Activated CD8-positive, alpha-beta T cell treated with anti-CD3 and anti-CD28 coated beads for 36 hours (primary cell): ENCODE measurements at regions not wholly inside any gene's neighbourhood (a gene's known extent, or its start where the extent isn't known, plus 50 kb on each side); places are given as distances from the start of the nearest gene placed in this dataset.
A peak's percentile ranks its signal among the peaks of the same experiment; 100 is the strongest.

Experiments used
- ATAC-seq: fragments of 200-7000 bp; cut with Tn5 transposase; one replicate; pipeline ENCODE4 v1.10.0; 2021; ENCODE audit warnings: mild to moderate bottlenecking, moderate library complexity
- CTCF ChIA-PET: fragments of 350-600 bp; sonication (Branson Sonifier 250); formaldehyde crosslinking; loops from one replicate; lab custom pipeline; 2021; ENCODE audit warnings: antibody characterized with exemption; lab: Charles Lee
- POLR2A ChIA-PET: fragments of 350-600 bp; sonication (Branson Sonifier 250); formaldehyde crosslinking; loops from one replicate; lab custom pipeline; 2021; ENCODE audit warnings: antibody characterized with exemption; lab: Charles Lee
- DNase-seq: peaks from one replicate; pipeline ENCODE4 v3.0.0-alpha.2; 2020
- H3K27ac Mint-ChIP-seq: one replicate; pipeline ENCODE4 v1.8.0; 2021; ENCODE audit warnings: mild to moderate bottlenecking, mixed read lengths
- H3K27me3 Mint-ChIP-seq: one replicate; pipeline ENCODE4 v1.8.0; 2021; ENCODE audit warnings: mixed read lengths
- H3K36me3 Mint-ChIP-seq: one replicate; pipeline ENCODE4 v1.8.0; 2021; ENCODE audit warnings: low read depth, mixed read lengths
- H3K4me1 Mint-ChIP-seq: one replicate; pipeline ENCODE4 v1.8.0; 2021; ENCODE audit warnings: low read depth, mixed read lengths
- H3K4me3 Mint-ChIP-seq: one replicate; pipeline ENCODE4 v1.8.0; 2021; ENCODE audit warnings: mild to moderate bottlenecking, moderate library complexity, mixed read lengths
- H3K9me3 Mint-ChIP-seq: one replicate; pipeline ENCODE4 v1.8.0; 2021; ENCODE audit warnings: mixed read lengths
- CTCF ChIP-seq: fragments of 200-600 bp; IDR thresholded peaks from one replicate; pipeline ENCODE4 v1.8.0; 2022; ENCODE audit warnings: antibody characterized with exemption, mild to moderate bottlenecking
- intact Hi-C: fragments of 100-400 bp; cut with micrococcal nuclease; formaldehyde crosslinking; loops from one replicate; pipeline ENCODE4 v1.10.0; 2022

GRCh38 chr4:11487139-11487538, 58.4 kb upstream of the HS3ST1 start:
- Mint-ChIP-seq H3K27me3 (no peaks in the 10 kb centered on the region), H3K9me3 (no peaks in the 10 kb centered on the region), H3K27ac (no peak overlapping the region), H3K36me3 (no peaks in the 10 kb centered on the region), H3K4me3 (no peak overlapping the region), H3K4me1 (peaks cover 28% of the 10 kb centered on the region)
- intact Hi-C loops = no loop called here
- ATAC-seq (peak; percentile 32), DNase-seq (no peak)
- no peak for TF ChIP-seq CTCF
- ChIA-PET POLR2A (no interaction called here), CTCF (no interaction called here)

DNA sequence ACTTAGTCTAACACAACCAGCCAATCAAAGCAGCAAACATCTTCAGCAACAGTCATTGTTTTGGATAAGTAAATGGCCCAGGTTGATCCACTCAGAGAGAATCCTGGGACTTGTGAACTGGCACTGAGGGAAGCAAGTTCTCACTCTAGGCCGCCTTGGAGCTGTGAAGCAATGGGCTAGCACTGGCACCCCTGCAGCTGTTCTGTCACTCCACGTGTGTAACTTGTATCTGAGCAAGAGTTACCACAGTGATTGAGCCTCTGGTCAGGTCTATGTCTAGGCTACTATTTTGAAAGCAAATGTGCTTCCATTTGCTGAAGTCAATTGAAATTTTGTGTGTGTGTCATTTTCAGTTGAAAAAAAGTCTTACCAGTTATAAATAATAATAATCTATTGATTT, 57.2 kb upstream of the HS3ST1 start:
- Mint-ChIP-seq H3K27me3 (no peaks in the 10 kb centered on the region), H3K36me3 (no peaks in the 10 kb centered on the region), H3K27ac (no peak overlapping the region), H3K4me3 (no peak overlapping the region), H3K4me1 (peaks cover 28% of the 10 kb centered on the region), H3K9me3 (no peaks in the 10 kb centered on the region)
- TF ChIP-seq CTCF = no peak
- DNase-seq (no peak), ATAC-seq (no peak)
- intact Hi-C loops = no loop called here
- ChIA-PET POLR2A (no interaction called here), CTCF (no interaction called here)

DNA sequence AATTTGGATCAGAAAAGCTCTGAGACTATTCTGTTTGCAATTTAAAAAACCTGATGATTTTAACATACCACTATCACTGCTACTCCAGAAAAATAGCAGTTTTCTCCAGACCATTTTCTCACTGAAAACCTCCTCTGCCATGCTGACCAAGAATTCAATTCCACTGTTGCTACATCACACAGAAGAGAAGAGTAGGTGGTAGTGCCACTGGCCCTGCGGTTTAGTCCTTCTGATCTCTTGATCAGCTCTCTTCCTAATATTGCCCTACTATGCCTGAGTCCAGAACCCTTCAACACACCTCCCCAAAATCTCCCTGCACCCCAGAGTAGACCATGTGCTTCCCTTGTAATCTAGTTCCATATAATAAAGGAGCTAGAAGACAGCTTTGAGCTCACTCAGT, 55.8 kb upstream of the HS3ST1 start:
- H3K27me3 Mint-ChIP-seq = no peaks in the 10 kb centered on the region
- intact Hi-C loops = no loop called here
- ChIA-PET POLR2A (no interaction called here), CTCF (no interaction called here)
- no peaks in the 10 kb centered on the region for H3K36me3 Mint-ChIP-seq
- H3K4me1 Mint-ChIP-seq = peaks cover 28% of the 10 kb centered on the region
- DNase-seq (no peak), ATAC-seq (no peak)
- H3K9me3 Mint-ChIP-seq = no peaks in the 10 kb centered on the region
- no peak overlapping the region for H3K4me3 Mint-ChIP-seq
- H3K27ac Mint-ChIP-seq = no peak overlapping the region
- TF ChIP-seq CTCF = no peak

DNA sequence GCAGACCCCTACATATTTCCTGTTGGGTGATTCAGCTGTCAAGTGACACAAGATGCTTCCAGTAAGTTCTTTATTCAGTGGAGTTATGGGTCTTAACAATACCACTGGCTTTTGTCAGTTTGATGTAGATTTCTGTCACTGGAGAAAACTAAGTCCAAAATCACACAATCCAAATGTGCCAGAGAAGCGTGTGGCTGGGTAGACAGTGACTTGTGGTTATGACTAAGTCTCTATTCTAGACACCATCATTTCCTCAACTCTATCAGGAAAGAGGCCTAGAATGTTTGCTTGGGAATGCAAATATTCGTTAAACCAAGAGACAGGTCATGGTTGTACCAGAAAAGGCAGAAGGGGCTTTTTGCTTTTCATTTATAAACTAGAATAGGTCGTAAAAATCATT, 54.4 kb upstream of the HS3ST1 start:
- no peaks in the 10 kb centered on the region for H3K9me3 Mint-ChIP-seq
- ChIA-PET CTCF (interaction anchor here (0.6 kb wide), 1 partner anchor 223 kb away, joined by 3 read pairs; no protein-coding TSS in a partner anchor), POLR2A (no interaction called here)
- ATAC-seq = no peak
- no peak overlapping the region for H3K27ac Mint-ChIP-seq
- no peak for DNase-seq
- no peaks in the 10 kb centered on the region for H3K27me3 Mint-ChIP-seq
- H3K4me3 Mint-ChIP-seq = no peak overlapping the region
- no peaks in the 10 kb centered on the region for H3K36me3 Mint-ChIP-seq
- intact Hi-C loops = no loop called here
- TF ChIP-seq CTCF = no peak
- H3K4me1 Mint-ChIP-seq = peaks cover 18% of the 10 kb centered on the region

DNA sequence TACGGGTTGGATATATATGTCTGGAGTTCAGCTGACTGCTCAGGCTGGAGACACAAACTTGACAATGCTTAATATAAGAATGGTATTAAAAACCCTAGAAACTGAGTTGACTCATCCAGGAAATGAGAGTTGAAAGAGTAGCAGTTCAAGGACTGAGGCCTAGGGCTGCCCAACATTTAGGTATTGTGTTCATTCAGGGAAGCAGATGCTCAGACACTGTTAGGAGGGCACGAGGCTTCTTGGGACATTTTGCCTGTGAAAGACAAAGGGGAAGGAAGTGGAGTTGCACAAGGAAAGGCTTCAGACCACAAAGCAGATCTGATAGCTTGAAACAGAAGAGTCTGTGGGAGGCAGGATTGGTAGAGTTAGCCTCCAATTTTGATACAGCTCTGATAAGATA, 52.0 kb upstream of the HS3ST1 start:
- intact Hi-C loops = no loop called here
- Mint-ChIP-seq H3K9me3 (peaks cover 2% of the 10 kb centered on the region), H3K27me3 (no peaks in the 10 kb centered on the region), H3K4me1 (peaks cover 7% of the 10 kb centered on the region), H3K4me3 (no peak overlapping the region), H3K27ac (no peak overlapping the region), H3K36me3 (no peaks in the 10 kb centered on the region)
- ATAC-seq (peak; percentile 96), DNase-seq (peak; percentile 51)
- TF ChIP-seq CTCF = no peak
- ChIA-PET CTCF (interaction anchor here (1.3 kb wide), 1 partner anchor 8 kb away, joined by 3 read pairs; no protein-coding TSS in a partner anchor), POLR2A (no interaction called here)
